Stimulated activated CD4-positive, alpha-beta T cell treated with anti-CD3 and anti-CD28 coated beads, Interleukin-1b, Interleukin-23, amount 100 ng/mL, for 24 hours (primary cell): ENCODE measurements at regions not wholly inside any gene's neighbourhood (a gene's known extent, or its start where the extent isn't known, plus 50 kb on each side); places are given as distances from the start of the nearest gene placed in this dataset.

ENCODE experiments used
- DNase-seq, 4 experiments: peaks; one replicate each; pipeline ENCODE4 v3.0.0-alpha.2; 2020; ENCODE audit warnings: low read depth in 4 of 4, low spot score in 1 of 4

GRCh38 chr6:139583420-139583819 is 209.0 kb upstream of the CITED2 start:
- DNase-seq = no peak

- no peak for DNase-seq
These were observed 208.5 kb upstream of the CITED2 start for GRCh38 chr6:139582956-139583355.

GRCh38 chr6:139581485-139581865 is 207.0 kb upstream of the CITED2 start:
- DNase-seq = no peak

DNA sequence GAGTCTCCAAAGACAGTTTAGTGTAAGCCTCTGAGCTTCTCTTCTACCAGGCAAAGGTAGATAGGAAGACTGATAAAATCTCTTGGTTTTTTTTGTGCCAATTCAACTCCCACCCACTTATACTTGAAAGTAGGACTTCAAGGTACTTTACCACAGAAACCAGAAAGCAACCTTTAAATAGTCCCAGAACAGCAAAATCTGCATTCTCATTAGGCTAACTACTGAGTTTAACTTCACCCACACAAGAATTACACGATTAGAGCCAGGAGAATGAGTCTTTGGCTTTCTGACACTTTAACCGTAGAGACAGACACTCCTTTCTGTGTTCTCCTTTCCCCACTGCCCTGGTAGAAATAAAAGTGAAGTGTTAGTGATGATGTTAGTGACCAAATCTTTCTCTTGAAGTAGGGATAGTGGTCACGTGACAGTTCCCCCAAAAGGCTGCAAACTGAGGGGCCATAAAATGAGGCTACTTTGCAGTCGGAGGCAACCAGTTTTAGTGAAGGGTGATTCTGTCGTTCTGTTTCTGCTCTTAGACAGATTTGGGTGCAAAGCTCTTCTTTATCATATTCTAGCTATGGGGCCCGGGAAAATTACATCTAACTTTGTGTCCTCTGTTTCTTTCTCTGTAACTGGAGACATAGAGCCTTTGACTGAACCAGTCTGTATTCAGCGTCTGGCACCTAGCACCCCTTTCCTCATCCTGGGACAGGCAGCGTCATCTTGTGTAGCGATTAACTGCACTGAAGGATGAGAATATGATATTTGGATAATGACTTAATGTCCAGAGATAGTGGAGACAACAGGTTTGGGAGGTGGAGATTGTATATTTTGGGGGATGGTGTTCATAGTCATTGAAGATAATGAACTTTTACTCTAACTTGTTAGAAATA is 206.4 kb upstream of the CITED2 start:
- DNase-seq = no peak

- no peak for DNase-seq
These were observed 203.5 kb upstream of the CITED2 start for GRCh38 chr6:139577763-139578604.

DNA sequence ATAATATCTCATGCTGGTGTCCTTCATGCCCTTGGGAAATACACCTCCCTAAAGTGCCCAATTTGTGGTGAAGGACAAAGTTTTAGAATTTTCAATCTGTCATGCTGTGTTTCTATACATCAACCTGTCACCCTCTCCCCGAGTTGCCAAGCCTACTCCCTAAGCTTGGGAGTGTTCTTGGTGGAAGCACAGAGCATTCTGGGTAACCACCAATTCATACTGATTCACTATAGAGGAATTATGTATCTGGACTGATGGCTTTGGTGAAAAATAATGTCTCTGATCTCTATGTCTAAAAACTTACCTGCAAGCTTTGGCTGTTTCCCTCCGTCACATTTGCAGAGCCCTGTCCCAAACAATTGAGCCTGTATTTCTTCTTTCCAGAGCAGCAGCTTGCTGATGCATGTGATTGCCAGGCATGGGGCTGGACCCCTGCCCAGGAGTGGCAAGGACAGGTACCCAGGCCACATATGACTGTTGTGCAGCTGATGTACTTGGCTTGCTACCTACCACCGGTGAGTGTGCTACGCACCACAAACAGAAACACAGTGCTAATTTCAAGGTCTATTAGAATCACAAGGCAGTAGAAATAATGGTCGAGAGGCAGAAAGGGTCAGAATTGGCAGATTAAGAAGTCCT is 202.8 kb upstream of the CITED2 start:
- no peak for DNase-seq

DNA sequence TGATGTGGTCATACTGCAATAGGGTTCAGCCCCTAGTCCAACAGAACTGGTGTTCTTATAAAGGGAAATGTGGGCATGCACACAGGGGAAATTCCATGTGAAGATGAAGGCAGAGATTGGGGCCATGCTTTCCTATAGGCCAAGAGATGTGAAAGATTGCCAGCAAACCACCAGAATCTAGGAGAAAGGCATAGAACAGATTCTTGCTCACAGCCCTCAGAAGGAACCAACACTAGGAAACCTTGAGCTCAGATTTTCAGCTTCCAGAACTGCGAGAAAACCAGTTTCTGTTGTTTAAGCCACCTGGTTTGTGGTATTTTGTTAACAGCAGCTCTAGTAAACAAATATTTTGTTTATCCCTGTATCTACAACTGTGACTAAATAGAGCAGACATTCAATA is 197.6 kb upstream of the CITED2 start:
- DNase-seq = no peak

GRCh38 chr6:139570166-139570565 is 195.7 kb upstream of the CITED2 start:
- no peak for DNase-seq

DNA sequence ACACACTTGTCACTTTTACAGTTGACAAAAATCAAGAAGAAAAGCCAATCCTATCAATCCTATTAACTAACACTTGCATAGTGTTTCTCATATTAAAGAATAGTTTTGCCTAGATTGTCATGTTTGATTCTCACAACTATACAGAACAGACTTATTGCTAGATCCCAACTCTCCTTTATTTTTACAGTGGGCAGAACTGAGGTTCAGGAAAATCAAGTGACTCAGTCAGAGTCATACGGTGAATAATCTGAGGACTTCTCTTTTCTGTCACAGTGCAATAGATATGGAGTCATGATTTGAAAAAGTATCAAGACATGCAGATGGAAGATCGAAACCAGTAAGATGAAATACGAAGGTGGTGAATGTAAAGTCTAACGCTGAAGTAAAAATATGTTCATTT is 195.1 kb upstream of the CITED2 start:
- no peak for DNase-seq

DNA sequence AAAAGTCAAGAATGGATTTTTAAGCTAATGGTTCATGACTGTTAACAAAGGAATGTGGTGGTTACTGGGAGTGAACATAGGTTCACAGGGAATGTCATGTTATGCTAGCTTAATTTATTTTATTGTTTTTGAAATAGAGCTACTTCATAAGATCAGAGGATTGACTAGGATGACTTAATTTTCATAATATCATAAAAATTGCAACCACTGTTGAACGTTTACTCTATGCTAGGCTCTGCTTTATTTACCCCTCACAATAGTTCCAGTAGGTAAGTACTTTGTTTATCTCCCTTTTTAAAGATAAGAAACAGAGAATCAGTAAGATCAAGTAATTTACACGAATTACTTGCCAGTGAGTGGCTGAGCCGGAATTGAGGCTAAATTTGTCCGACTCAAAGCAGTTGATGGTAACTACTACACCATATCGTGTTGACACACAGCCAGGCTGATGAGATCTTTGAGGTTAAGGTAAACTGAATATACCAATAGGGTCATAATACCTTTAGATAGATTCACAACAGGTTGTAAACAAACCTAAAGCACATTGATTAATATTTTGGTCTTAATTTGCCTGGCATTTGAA is 194.6 kb upstream of the CITED2 start:
- DNase-seq = no peak

DNA sequence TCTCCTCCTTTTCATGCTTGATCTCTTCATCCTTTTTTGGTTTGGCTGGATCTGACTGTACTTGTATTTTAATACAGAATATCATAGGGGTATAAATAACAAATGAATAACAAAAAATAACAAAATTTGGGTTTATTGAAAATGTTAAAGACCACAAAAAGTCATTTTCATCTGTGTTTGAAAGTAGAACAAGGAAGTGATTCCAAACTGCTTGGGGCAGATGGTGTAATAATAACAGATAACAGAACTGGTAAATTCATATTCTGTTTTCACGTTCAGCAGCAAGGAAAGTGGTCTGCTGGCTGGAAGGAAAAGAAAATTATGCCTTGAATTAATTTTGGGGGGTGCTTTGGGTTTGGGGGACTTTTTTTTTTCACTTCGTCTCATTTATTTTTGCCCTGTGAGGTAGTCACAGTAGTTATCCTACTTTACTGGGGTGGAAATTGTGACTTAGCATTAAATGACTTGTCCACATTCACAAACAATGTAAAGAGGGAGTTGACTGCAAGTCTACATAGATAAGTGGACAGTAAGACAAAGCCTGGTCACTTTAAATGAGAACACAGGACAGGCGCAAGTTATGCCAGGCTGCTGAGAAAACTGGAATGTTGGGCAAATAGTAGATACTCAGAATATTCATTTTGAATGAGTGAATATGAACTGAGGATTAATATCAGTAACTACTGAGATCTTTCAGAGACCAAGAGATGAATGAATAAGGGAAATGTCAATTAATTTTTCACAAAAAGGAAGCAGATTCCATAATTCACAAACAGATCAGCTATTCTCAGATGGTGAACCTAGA is 193.9 kb upstream of the CITED2 start:
- DNase-seq = no peak

DNA sequence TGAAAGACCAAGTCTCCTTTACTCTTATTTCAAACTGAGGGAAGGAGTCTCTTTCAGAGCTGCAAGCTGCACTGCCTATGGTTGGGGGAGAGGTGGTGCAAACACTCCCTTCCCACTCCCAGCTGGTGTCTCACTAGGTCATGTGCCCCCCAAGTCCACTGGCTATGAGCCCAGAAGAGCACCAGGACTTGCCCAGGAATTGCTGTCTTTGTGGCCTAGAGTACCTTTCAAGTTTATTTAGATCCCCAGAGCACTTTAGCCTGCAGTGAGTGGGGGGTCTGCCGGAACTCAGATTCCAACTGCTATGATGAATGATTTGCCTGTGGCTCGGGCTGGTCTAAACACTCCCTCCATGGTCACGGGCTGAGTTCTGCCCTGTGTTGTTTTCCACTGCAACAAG is 192.6 kb upstream of the CITED2 start:
- DNase-seq = no peak

DNA sequence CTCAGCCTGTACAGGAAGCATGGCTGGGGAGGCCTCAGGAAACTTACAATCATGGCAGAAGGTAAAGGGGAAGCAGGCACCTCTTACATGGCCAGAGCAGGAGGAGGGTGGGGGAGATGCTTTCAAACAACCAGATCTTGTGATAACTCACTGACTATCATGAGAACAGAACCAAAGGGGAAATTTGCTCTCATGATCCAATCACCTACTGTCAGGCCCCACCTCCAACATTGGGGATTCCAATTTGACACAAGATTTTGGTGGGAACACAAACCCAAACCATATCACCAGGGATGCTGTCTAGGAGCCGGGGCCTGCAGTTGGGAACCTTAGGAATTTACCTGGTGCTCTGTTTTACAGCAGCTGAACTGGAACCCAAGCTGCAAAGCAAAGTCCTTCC is 191.1 kb upstream of the CITED2 start:
- DNase-seq = no peak

DNA sequence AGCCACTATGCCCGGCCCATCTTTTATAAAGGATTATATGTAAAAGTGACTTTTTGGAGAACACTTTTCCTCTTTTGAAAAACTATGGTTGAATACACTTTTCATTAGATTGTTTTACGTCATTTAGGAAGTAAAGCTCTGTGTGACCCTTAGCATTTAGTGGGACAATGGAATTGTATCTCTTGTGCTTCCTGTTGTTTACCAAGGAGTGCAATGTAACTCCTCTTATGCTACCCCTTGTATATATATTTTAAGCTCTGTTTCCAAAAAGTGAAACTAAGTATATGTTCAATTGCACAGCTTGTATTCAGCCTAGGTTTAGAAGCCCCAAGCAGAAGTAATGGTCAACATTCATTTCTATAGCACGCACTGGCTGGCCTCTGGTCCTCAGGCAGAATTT is 183.1 kb upstream of the CITED2 start:
- no peak for DNase-seq

- DNase-seq = no peak
These were observed 182.1 kb upstream of the CITED2 start for GRCh38 chr6:139556532-139556931.

DNA sequence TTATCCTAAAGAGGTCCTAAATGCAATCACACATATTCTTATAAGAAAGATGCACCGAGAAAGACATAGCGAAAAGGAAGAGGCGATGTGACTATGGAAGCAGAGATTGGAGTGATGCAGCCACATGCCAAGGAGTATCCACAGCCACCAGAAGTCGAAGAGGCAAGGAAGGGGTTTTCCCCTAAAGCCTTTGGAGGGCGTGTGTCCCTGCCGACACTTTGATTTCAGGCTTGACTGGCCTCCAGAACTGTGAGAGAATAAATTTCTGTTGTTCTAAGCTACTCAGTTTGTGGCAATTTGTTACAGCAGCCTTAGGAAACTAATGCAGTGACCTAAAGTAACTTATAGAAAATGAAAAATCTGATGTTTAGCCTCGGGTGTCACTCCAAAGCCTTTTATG is 179.5 kb upstream of the CITED2 start:
- DNase-seq = no peak

DNA sequence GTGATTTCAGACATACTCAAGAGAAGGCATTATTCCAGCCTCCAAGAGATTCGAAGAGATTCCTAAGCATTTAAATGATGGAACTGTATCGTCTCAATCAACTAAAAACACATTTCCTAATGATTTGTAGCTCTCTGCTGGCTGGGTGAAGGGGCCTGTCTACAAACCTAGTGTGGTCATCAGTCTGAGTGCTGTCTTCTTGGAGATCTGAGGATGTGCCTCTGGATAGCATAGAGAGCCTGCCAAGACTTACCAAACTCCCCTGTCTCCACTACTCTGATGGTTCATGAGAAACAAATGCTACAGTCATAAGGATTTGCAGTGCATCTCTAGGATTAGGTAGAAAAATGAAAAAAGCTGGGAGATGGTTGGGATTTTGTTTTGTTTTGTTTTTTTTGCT is 176.9 kb upstream of the CITED2 start:
- no peak for DNase-seq

DNA sequence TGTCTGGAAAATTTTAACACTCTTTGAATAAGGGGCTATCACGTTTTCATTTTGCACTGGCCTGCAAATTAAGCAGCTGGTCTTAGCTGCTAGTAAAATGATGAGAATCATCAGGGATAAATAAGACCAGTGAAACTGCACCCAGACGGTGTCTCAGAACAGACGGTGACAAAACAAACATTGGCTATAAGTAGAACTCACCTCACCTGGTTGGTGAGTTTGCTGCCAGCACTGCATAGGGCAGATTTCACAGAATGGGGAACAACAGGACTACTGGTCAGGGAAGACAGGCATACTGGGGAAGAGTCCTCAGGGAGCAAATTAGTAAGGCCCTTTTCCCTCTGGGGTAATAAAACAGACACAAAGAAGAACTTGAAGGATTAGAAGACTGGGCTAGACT is 175.9 kb upstream of the CITED2 start:
- no peak for DNase-seq

DNA sequence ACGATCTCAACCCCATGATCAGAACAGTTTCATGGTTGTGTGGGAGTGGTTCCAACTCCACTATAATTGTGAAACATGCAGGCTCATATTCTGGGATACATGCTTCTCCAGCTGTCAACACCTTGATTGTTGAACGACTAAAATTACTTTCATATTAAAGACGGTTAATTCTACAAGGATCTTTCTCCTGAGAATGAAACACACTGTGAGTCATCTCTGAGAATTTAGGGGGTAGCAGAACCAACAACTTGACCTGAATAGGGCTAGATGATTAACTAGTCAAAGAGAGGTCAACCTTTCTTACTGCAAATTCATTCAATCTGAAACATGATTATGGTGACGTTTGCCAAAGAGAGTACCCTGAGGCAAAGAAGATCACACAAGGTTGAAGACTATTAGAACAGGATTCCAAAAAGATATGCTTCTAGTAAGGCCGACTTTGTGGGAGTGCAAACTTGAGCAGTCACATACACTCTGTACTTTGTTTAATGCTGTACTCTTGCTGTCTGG is 175.2 kb upstream of the CITED2 start:
- no peak for DNase-seq

GRCh38 chr6:139547804-139548203 is 173.4 kb upstream of the CITED2 start:
- DNase-seq = no peak
